IMR-90 (cell line): ENCODE measurements at regions not wholly inside any gene's neighbourhood (a gene's known extent, or its start where the extent isn't known, plus 50 kb on each side); places are given as distances from the start of the nearest gene placed in this dataset.

Experiments used
- BHLHE40 ChIP-seq: fragments of 150-350 bp; IDR thresholded peaks from 2 replicates; pipeline ENCODE4 v1.6.1; 2016; ENCODE audit warnings: mild to moderate bottlenecking, low read depth, low read length
- CHD1 ChIP-seq: IDR thresholded peaks from 2 replicates; pipeline ENCODE4 v1.6.1; 2012; ENCODE audit warnings: low read depth, low read length, improper control_type of control experiment
- FOS ChIP-seq: fragments of 150-350 bp; IDR thresholded peaks from 2 replicates; pipeline ENCODE4 v1.6.1; 2016; ENCODE audit warnings: low read depth, low read length
- MAZ ChIP-seq: IDR thresholded peaks from 2 replicates; pipeline ENCODE4 v1.6.1; 2012; ENCODE audit warnings: low read depth, mild to moderate bottlenecking, low read length, improper control_type of control experiment, moderate library complexity, borderline replicate concordance
- MXI1 ChIP-seq: IDR thresholded peaks from 2 replicates; pipeline ENCODE4 v1.6.1; 2012; ENCODE audit warnings: low read depth, mild to moderate bottlenecking, low read length, moderate library complexity, borderline replicate concordance
- POLR2A ChIP-seq: IDR thresholded peaks from 2 replicates; pipeline ENCODE4 v1.6.1; 2012; ENCODE audit warnings: mild to moderate bottlenecking, low read depth, low read length
- RCOR1 ChIP-seq: IDR thresholded peaks from 2 replicates; pipeline ENCODE4 v1.6.1; 2012; ENCODE audit warnings: mild to moderate bottlenecking, low read length, improper control_type of control experiment; ENCODE audit not compliant: insufficient replicate concordance
- SMC3 ChIP-seq: fragments of 150-350 bp; IDR thresholded peaks from 2 replicates; pipeline ENCODE4 v1.6.1; 2016; ENCODE audit warnings: low read depth, mild to moderate bottlenecking, antibody characterized with exemption, low read length, moderate library complexity
- TF ChIP-seq, protein P1 (sequence below): conservative IDR thresholded peaks from 2 replicates; pipeline ENCODE4 v1.5.1; 2012; ENCODE audit warnings: mild to moderate bottlenecking, low read depth, low read length, improper control_type of control experiment
- TF ChIP-seq, protein P2 (sequence below): fragments of 150-350 bp; IDR thresholded peaks from 2 replicates; pipeline ENCODE4 v1.6.1; 2016; ENCODE audit warnings: low read depth, mild to moderate bottlenecking, low read length, moderate library complexity, borderline replicate concordance
- TF ChIP-seq, protein P3 (sequence below): fragments of 150-350 bp; IDR thresholded peaks from 2 replicates; pipeline ENCODE4 v1.6.1; 2017; ENCODE audit warnings: mild to moderate bottlenecking, antibody characterized with exemption, low read length, low read depth

DNA sequence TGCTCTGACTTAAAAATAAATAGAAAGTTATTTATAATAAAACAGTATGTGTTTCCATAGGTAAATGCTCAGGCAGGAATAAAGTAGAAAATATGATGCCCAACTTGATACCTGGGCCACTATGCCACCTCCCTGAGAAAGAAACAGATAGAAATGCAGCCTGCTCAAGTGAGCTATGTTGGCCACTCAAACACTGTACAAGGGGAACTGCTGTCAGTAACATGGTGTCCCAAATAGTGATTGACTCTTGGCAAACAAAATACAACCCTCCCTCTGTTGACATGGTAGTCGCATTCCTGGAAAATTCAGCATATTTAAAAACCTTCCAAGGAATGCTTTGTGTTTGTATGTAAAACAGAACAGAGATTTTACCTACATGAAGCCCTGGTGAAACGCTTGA lies 66.9 kb upstream of the KCNE2 start:
- TF ChIP-seq, protein P1, sequence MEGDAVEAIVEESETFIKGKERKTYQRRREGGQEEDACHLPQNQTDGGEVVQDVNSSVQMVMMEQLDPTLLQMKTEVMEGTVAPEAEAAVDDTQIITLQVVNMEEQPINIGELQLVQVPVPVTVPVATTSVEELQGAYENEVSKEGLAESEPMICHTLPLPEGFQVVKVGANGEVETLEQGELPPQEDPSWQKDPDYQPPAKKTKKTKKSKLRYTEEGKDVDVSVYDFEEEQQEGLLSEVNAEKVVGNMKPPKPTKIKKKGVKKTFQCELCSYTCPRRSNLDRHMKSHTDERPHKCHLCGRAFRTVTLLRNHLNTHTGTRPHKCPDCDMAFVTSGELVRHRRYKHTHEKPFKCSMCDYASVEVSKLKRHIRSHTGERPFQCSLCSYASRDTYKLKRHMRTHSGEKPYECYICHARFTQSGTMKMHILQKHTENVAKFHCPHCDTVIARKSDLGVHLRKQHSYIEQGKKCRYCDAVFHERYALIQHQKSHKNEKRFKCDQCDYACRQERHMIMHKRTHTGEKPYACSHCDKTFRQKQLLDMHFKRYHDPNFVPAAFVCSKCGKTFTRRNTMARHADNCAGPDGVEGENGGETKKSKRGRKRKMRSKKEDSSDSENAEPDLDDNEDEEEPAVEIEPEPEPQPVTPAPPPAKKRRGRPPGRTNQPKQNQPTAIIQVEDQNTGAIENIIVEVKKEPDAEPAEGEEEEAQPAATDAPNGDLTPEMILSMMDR: no peak
- TF ChIP-seq, protein P2, sequence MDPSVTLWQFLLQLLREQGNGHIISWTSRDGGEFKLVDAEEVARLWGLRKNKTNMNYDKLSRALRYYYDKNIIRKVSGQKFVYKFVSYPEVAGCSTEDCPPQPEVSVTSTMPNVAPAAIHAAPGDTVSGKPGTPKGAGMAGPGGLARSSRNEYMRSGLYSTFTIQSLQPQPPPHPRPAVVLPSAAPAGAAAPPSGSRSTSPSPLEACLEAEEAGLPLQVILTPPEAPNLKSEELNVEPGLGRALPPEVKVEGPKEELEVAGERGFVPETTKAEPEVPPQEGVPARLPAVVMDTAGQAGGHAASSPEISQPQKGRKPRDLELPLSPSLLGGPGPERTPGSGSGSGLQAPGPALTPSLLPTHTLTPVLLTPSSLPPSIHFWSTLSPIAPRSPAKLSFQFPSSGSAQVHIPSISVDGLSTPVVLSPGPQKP: no peak
- TF ChIP-seq CHD1 (no peak), POLR2A (no peak), MXI1 (no peak), RCOR1 (no peak), SMC3 (no peak), FOS (no peak), BHLHE40 (no peak), MAZ (no peak)
- TF ChIP-seq, protein P3, sequence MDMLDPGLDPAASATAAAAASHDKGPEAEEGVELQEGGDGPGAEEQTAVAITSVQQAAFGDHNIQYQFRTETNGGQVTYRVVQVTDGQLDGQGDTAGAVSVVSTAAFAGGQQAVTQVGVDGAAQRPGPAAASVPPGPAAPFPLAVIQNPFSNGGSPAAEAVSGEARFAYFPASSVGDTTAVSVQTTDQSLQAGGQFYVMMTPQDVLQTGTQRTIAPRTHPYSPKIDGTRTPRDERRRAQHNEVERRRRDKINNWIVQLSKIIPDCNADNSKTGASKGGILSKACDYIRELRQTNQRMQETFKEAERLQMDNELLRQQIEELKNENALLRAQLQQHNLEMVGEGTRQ: no peak
